ENCODE measurements at regions not wholly inside any gene's neighbourhood (a gene's known extent, or its start where the extent isn't known, plus 50 kb on each side); places are given as distances from the start of the nearest gene placed in this dataset.
"Not testable (repeated sequence)": the region's sequence is repeated elsewhere in the genome, so short reads cannot be mapped to it uniquely, and the experiment has no call there.

- DNase-seq: not testable (repeated sequence)
These were observed 156.1 kb downstream of the BMP7 start for GRCh38 chr20:57110121-57111027.

DNA sequence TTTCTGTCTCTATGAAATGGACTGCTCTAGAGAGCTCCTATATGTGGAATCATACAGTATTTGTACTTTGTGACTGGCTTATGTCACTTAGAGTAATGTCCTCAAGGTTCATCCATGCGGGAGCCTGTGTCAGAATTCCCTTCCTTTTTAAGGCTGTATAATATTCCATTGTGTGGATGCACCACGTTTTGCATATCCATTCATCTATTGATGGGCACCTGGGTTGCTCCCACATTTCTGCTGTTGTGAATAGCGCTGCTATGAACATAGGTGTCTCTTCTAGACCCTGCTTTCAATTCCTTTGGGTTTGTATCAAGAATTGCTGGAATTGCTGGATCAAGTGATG lies 155.4 kb downstream of the BMP7 start:
- DNase-seq: no peak

DNA sequence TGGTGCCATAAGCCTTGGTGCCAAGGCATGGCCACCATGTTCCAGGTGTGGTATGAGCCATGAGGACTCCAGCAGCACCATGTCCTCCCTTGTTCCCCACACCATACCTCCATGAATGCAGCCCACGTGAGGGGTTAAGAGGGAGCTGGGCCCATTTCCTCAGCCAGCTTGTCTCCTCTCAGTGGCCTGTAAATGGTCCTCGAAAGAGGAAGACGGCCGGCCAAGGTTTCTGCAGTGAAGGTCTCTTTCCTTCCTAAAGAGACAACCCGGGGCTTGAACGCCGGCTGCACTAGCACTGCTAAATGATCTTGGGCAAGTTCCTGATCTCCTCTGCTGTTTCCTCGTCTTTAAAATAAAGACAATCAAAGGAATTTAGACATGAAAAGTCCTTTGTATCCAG lies 154.0 kb downstream of the BMP7 start:
- no peak for DNase-seq

GRCh38 chr20:57114290-57115005 lies 152.0 kb downstream of the BMP7 start:
- DNase-seq: no peak

- no peak for DNase-seq
These were observed 149.1 kb downstream of the BMP7 start for GRCh38 chr20:57117296-57117695.

GRCh38 chr20:57118107-57118769 lies 148.2 kb downstream of the BMP7 start:
- no peak for DNase-seq

All from hematopoietic multipotent progenitor cell treated with erythropoietin and hydrocortisone succinate and interleukin-3 and kit ligand, for 4 days (in vitro differentiated cells).